ENCODE measurements at regions not wholly inside any gene's neighbourhood (a gene's known extent, or its start where the extent isn't known, plus 50 kb on each side); places are given as distances from the start of the nearest gene placed in this dataset.

- FAIRE-seq (no peak), DNase-seq (ENCODE audit: low read depth, low spot score) (no peak), ATAC-seq (no peak)
- Histone ChIP-seq H3K9me3 (replicated peaks; ENCODE audit: control insufficient read depth, insufficient read depth, low read length) (no peaks in the 10 kb centered on the region), H3K4me3 (no peak overlapping the region), H3K27ac (ENCODE audit: control insufficient read depth, insufficient read depth) (no peak overlapping the region), H3K4me2 (ENCODE audit: control insufficient read depth, insufficient read depth) (no peak overlapping the region), H3K36me3 (ENCODE audit: control insufficient read depth in 2 of 2, insufficient read depth in 2 of 2, low read length in 1 of 2) (no peaks in the 10 kb centered on the region), H4K20me1 (ENCODE audit: control insufficient read depth, insufficient read depth) (no peaks in the 10 kb centered on the region), H3K27me3 (replicated peaks in 1 of 2; ENCODE audit: control insufficient read depth in 2 of 2, insufficient read depth in 2 of 2, low read length in 1 of 2) (no peaks in the 10 kb centered on the region), H2AFZ (ENCODE audit: control insufficient read depth, low read depth, low read length) (no peak overlapping the region), H3K4me1 (ENCODE audit: control insufficient read depth, insufficient read depth, low read length) (no peaks in the 10 kb centered on the region), H3K9ac (ENCODE audit: control insufficient read depth, insufficient read depth, low read length) (no peak overlapping the region), H3K79me2 (ENCODE audit: control insufficient read depth, insufficient read depth, low read length) (no peaks in the 10 kb centered on the region)
- RAD21 ChIA-PET (ENCODE audit: unreplicated experiment), result no interaction called here
- TF ChIP-seq ASH2L (IDR thresholded peaks at IDR 0.05; ENCODE audit: borderline replicate concordance, low read depth), result no peak
- TF ChIP-seq YY1 (IDR thresholded peaks at IDR 0.05; ENCODE audit: low read depth, low read length), result no peak
- TF ChIP-seq MEF2B (IDR thresholded peaks at IDR 0.05; ENCODE audit: partially characterized antibody, poor library complexity, severe bottlenecking), result no peak
- TF ChIP-seq ZNF384 (IDR thresholded peaks at IDR 0.05; ENCODE audit: borderline replicate concordance, low read depth, low read length), result no peak
- no peak for TF ChIP-seq SRF (IDR thresholded peaks at IDR 0.05; ENCODE audit: low read depth in 2 of 2, low read length in 2 of 2)
- no peak for TF ChIP-seq ATF7 (IDR thresholded peaks at IDR 0.05; ENCODE audit: low read depth)
- no peak for TF ChIP-seq POLR2AphosphoS5 (IDR thresholded peaks at IDR 0.05; ENCODE audit: low read length)
- no peak for TF ChIP-seq ZNF24 (IDR thresholded peaks at IDR 0.05)
- TF ChIP-seq ZNF207 (IDR thresholded peaks at IDR 0.05; ENCODE audit: borderline replicate concordance), result no peak
- no peak for TF ChIP-seq PAX5 (IDR thresholded peaks at IDR 0.05; ENCODE audit: borderline replicate concordance, low read depth, low read length)
- no peak for TF ChIP-seq KAT2A (conservative IDR thresholded peaks at IDR 0.05; ENCODE audit: control insufficient read depth, low read depth, low read length)
- BruUV-seq (replicated peaks), result no TSS peak
- CTCF ChIA-PET, result no interaction called here
- POLR2A ChIA-PET, result no interaction called here
- in situ Hi-C loops (cut with MboI), result no loop called here
- SMC1A ChIA-PET (ENCODE audit: uncharacterized antibody, unreplicated experiment), result no interaction called here
- intact Hi-C loops (cut with micrococcal nuclease; ENCODE audit: unreplicated experiment), result no loop called here
- WGBS (ENCODE audit: insufficient coverage, insufficient replicate concordance, low lambda C conversion rate, missing lambda C conversion rate), result 0% methylated on average over 2 of the region's 2 CpGs
These were observed 582.7 kb upstream of the ALG10B start for GRCh38 chr12:37733856-37734255.

Data from GM12878 (cell line).